Upper lobe of left lung (tissue), 6 donors: ENCODE measurements at regions not wholly inside any gene's neighbourhood (a gene's known extent, or its start where the extent isn't known, plus 50 kb on each side); places are given as distances from the start of the nearest gene placed in this dataset.

Source experiments
- ATAC-seq, 2 donors: fragments of 200-7000 bp; cut with Tn5 transposase; one replicate each; pipeline ENCODE4 v1.9.1; 2022; ENCODE audit warnings: mild to moderate bottlenecking in 2 of 2, moderate library complexity in 2 of 2; ENCODE audit not compliant: low FRiP score in 2 of 2
- DNase-seq, 2 donors: peaks; one replicate each; pipeline ENCODE4 v3.0.0-alpha.2; 2019 to 2020
- H3K27ac ChIP-seq, 4 donors: fragments of 200-600 bp; sonication (generic); one replicate each; pipeline ENCODE4 v1.5.1; 2016 to 2019
- H3K27me3 ChIP-seq, 4 donors: fragments of 200-600 bp; sonication (generic); one replicate each; pipeline ENCODE4 v1.5.1; 2017 to 2019
- H3K36me3 ChIP-seq, 4 donors: fragments of 200-600 bp; sonication (generic); one replicate each; pipeline ENCODE4 v1.5.1; 2016 to 2019
- H3K4me1 ChIP-seq, 4 donors: fragments of 200-600 bp; sonication (generic); one replicate each; pipeline ENCODE4 v1.5.1; 2018 to 2019
- H3K4me3 ChIP-seq, 4 donors: fragments of 200-600 bp; sonication (generic); one replicate each; pipeline ENCODE4 v1.5.1; 2017 to 2019; ENCODE audit warnings: mild to moderate bottlenecking in 2 of 4, moderate library complexity in 1 of 4
- H3K9me3 ChIP-seq, 4 donors: fragments of 200-600 bp; sonication (generic); one replicate each; pipeline ENCODE4 v1.5.1; 2018 to 2019
- EP300 ChIP-seq, 4 donors: sonication (generic); formaldehyde crosslinking; IDR thresholded peaks; one replicate each; pipeline ENCODE4 v1.5.1; 2017; ENCODE audit warnings: antibody characterized with exemption in 4 of 4, control low read depth in 2 of 4
- POLR2A ChIP-seq, 4 donors: fragments of 450-650 bp; IDR thresholded peaks; one replicate each; pipeline ENCODE4 v1.5.1; 2016 to 2017; ENCODE audit warnings: antibody characterized with exemption in 4 of 4, mild to moderate bottlenecking in 2 of 4
- POLR2AphosphoS5 ChIP-seq, 2 donors: sonication (generic); formaldehyde crosslinking; IDR thresholded peaks; one replicate each; pipeline ENCODE4 v1.5.1; 2017; ENCODE audit warnings: antibody characterized with exemption in 2 of 2
- WGBS, 2 donors: methylation state at CpG; one replicate each; pipeline ENCODE4 v1.1.5; 2017 to 2018; 5-methylcytosine and 5-hydroxymethylcytosine counted together
- TF ChIP-seq, protein P1 (sequence below), 6 experiments: fragments of 450-650 bp in 4 of 6; fragments of 200-600 bp in 2 of 6; sonication (generic) in 2 of 6; IDR thresholded peaks; one replicate each; pipeline ENCODE4 v1.5.1; 2016 to 2019; ENCODE audit warnings: antibody characterized with exemption in 6 of 6
- donor health status: DM: no; HTN: no; CAD: no; lungs with moderate emphysema.
- donor health status: DM: no; HTN: yes; CAD: no; lungs with severe emphysema.

- Histone ChIP-seq H3K27me3 (no peaks in the 10 kb centered on the region), H3K9me3 (no peaks in the 10 kb centered on the region), H3K4me3 (no peak overlapping the region), H3K4me1 (no peaks in the 10 kb centered on the region), H3K27ac (no peak overlapping the region), H3K36me3 (no peaks in the 10 kb centered on the region)
- TF ChIP-seq, protein P1, sequence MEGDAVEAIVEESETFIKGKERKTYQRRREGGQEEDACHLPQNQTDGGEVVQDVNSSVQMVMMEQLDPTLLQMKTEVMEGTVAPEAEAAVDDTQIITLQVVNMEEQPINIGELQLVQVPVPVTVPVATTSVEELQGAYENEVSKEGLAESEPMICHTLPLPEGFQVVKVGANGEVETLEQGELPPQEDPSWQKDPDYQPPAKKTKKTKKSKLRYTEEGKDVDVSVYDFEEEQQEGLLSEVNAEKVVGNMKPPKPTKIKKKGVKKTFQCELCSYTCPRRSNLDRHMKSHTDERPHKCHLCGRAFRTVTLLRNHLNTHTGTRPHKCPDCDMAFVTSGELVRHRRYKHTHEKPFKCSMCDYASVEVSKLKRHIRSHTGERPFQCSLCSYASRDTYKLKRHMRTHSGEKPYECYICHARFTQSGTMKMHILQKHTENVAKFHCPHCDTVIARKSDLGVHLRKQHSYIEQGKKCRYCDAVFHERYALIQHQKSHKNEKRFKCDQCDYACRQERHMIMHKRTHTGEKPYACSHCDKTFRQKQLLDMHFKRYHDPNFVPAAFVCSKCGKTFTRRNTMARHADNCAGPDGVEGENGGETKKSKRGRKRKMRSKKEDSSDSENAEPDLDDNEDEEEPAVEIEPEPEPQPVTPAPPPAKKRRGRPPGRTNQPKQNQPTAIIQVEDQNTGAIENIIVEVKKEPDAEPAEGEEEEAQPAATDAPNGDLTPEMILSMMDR (IDR thresholded peaks at IDR 0.05) = no peak
- TF ChIP-seq EP300 (IDR thresholded peaks at IDR 0.05) (no peak), POLR2AphosphoS5 (IDR thresholded peaks at IDR 0.05) (no peak), POLR2A (IDR thresholded peaks at IDR 0.05) (no peak)
- 83 to 87% methylated on average over 3 of the region's 3 CpGs for WGBS, 2 donors
- no peak for ATAC-seq
- DNase-seq = no peak
These were observed 98.7 kb upstream of the ARHGAP24 start for GRCh38 chr4:85376285-85376684.

- Histone ChIP-seq H3K4me1 (no peaks in the 10 kb centered on the region), H3K36me3 (no peaks in the 10 kb centered on the region), H3K27me3 (no peaks in the 10 kb centered on the region), H3K27ac (no peak overlapping the region), H3K9me3 (no peaks in the 10 kb centered on the region), H3K4me3 (no peak overlapping the region)
- no peak for DNase-seq
- no peak for ATAC-seq
- WGBS, 2 donors = 72 to 73% methylated on average over 4 of the region's 4 CpGs
- TF ChIP-seq, protein P1 (IDR thresholded peaks at IDR 0.05) = no peak
- no peak for TF ChIP-seq EP300 (IDR thresholded peaks at IDR 0.05)
- TF ChIP-seq POLR2A (IDR thresholded peaks at IDR 0.05) = no peak
- no peak for TF ChIP-seq POLR2AphosphoS5 (IDR thresholded peaks at IDR 0.05)
These were observed 93.0 kb upstream of the ARHGAP24 start for GRCh38 chr4:85381968-85382367.

- WGBS, 2 donors = 64 to 76% methylated on average over 1 of the region's 1 CpG
- Histone ChIP-seq H3K27me3 (no peaks in the 10 kb centered on the region), H3K36me3 (no peaks in the 10 kb centered on the region), H3K4me3 (no peak overlapping the region), H3K9me3 (no peaks in the 10 kb centered on the region), H3K27ac (no peak overlapping the region), H3K4me1 (no peaks in the 10 kb centered on the region)
- DNase-seq = no peak
- no peak for TF ChIP-seq EP300 (IDR thresholded peaks at IDR 0.05)
- no peak for TF ChIP-seq POLR2A (IDR thresholded peaks at IDR 0.05)
- TF ChIP-seq POLR2AphosphoS5 (IDR thresholded peaks at IDR 0.05) = no peak
- TF ChIP-seq, protein P1 (IDR thresholded peaks at IDR 0.05) = no peak
- no peak for ATAC-seq
These were observed 83.9 kb upstream of the ARHGAP24 start for GRCh38 chr4:85391071-85391470.

DNA sequence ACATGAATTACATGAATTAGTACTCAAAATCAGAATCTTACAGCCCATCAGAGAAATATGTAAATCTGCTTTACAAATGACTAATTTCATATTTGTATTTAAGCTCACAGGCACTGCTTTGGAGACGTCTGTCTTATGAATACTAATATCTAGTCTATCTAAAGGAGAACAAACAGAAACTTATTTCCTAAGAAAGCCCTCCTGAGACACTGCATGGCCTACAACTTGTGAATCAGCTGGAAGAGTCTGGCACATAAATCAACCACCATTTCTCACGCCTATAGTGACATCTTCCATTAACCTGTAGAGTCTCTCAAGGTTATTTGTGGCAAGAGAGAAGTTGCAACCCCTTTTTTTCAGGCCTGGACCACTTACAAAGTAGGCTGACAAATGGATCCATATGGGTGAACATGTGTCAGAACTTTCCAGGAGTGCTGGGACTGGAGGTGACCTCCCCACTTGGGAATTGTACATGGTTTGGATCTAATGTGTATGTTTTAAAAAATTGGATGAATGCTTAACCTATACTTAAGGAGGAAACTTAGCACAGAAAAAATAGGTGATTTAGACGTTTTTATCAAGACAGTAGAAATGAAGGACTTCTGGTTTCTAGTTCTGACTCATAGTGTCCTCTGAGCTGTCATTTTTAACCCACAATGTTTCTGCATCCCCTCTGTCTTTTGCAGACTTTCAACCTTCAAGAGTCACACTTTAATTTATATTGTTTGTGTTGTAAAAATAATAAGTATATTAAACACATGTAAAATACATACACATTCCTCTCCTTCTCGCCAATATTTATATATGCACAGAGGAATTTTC lies 83.2 kb upstream of the ARHGAP24 start:
- WGBS, 2 donors = 70% methylated on average over 4 of the region's 4 CpGs
- no peak for DNase-seq

More for the DNA sequence above, 83.2 kb upstream of the ARHGAP24 start:
- H3K27ac ChIP-seq = no peak overlapping the region
- H3K36me3 ChIP-seq = no peaks in the 10 kb centered on the region
- no peaks in the 10 kb centered on the region for H3K9me3 ChIP-seq
- H3K4me3 ChIP-seq = no peak overlapping the region
- no peaks in the 10 kb centered on the region for H3K27me3 ChIP-seq
- no peak for ATAC-seq
- TF ChIP-seq POLR2A (IDR thresholded peaks at IDR 0.05) (no peak), EP300 (IDR thresholded peaks at IDR 0.05) (no peak), POLR2AphosphoS5 (IDR thresholded peaks at IDR 0.05) (no peak)
- TF ChIP-seq, protein P1 (IDR thresholded peaks at IDR 0.05) = no peak
- no peaks in the 10 kb centered on the region for H3K4me1 ChIP-seq
